H1 (cell line): ENCODE measurements at regions not wholly inside any gene's neighbourhood (a gene's known extent, or its start where the extent isn't known, plus 50 kb on each side); places are given as distances from the start of the nearest gene placed in this dataset.

Source experiments
- RFX5 ChIP-seq: IDR thresholded peaks from 2 replicates; pipeline ENCODE4 v1.6.1; 2011; ENCODE audit warnings: low read depth, low read length, improper control_type of control experiment, borderline replicate concordance

DNA sequence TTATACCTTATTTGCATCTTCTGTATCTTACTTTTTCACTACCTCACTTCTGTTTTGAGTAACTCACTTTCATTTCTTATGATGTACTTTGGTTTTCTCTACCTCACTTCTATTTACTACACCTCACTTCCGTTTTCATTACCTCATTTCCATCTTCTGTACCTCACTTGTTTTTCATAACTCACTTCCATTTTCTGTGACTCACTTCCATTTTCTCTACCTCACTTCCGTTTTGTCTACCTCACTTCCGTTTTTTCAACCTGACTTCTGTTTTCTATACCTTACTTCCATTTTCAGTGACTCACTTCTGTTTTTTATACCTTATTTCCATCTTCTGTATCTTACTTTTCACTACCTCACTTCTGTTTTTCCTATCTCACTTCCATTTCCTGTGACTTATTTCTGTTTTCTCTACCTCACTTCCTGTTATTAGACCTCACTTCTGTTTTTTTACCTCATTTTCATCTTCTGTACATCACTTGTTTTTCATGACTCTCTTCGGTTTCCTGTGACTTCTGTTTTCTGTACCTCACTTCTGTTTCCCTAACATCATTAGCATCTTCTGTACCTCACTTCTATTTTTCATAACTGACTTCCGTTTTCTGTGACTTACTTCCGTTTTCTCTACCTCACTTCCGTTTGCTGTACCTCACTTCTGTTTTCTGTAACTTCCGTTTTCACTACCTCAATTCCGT, 493.1 kb upstream of the AKR1E2 start (continued):
- no peak for TF ChIP-seq RFX5
